HepG2 (cell line): ENCODE measurements at regions not wholly inside any gene's neighbourhood (a gene's known extent, or its start where the extent isn't known, plus 50 kb on each side); places are given as distances from the start of the nearest gene placed in this dataset.

ENCODE experiments used
- CHD4 ChIP-seq: fragments of 200-600 bp; sonication (generic); IDR thresholded peaks from 2 replicates; pipeline ENCODE4 v1.7.0; 2017; ENCODE audit warnings: mild to moderate bottlenecking, low read length, borderline replicate concordance
- CREB3 ChIP-seq: sonication (generic); formaldehyde crosslinking; IDR thresholded peaks from 2 replicates; pipeline ENCODE4 v1.5.0; 2020; ENCODE audit warnings: missing genetic modification reagents
- CREM ChIP-seq, 2 experiments: sonication (generic) in 1 of 2; formaldehyde crosslinking in 1 of 2; IDR thresholded peaks; 2 replicates each; pipeline versions ENCODE4 v1.4.0 to v1.6.1; 2016 to 2020; ENCODE audit warnings: antibody characterized with exemption in 1 of 2, mild to moderate bottlenecking in 1 of 2, missing genetic modification reagents in 1 of 2
- CTCF ChIP-seq: sonication (generic); formaldehyde crosslinking; IDR thresholded peaks from 2 replicates; pipeline ENCODE4 v1.5.0; 2020; ENCODE audit warnings: mild to moderate bottlenecking, missing genetic modification reagents, moderate library complexity
- EZH2 ChIP-seq: conservative IDR thresholded peaks from 2 replicates; pipeline ENCODE4 v1.6.1; 2012; ENCODE audit warnings: mild to moderate bottlenecking, low read depth, low read length, moderate library complexity
- KDM1A ChIP-seq: IDR thresholded peaks from 2 replicates; pipeline ENCODE4 v1.6.1; 2016; ENCODE audit warnings: missing compliant biosample characterization
- KDM5B ChIP-seq: sonication (generic); formaldehyde crosslinking; IDR thresholded peaks from 2 replicates; pipeline ENCODE4 v1.4.0; 2020; ENCODE audit warnings: missing genetic modification reagents, mild to moderate bottlenecking, borderline replicate concordance
- MAFG ChIP-seq: sonication (generic); formaldehyde crosslinking; IDR thresholded peaks from 2 replicates; pipeline ENCODE4 v1.5.1; 2020; ENCODE audit warnings: mild to moderate bottlenecking, missing genetic modification reagents
- NONO ChIP-seq, 2 experiments: fragments of 450-650 bp in 1 of 2; sonication (generic) in 1 of 2; formaldehyde crosslinking in 1 of 2; IDR thresholded peaks in 1 of 2; conservative IDR thresholded peaks in 1 of 2; 2 replicates each; pipeline versions ENCODE4 v1.6.1 to v1.8.0; 2017 to 2022; ENCODE audit warnings: mild to moderate bottlenecking in 1 of 2, missing genetic modification reagents in 1 of 2, moderate library complexity in 1 of 2
- THAP7 ChIP-seq: sonication (generic); formaldehyde crosslinking; IDR thresholded peaks from 2 replicates; pipeline ENCODE4 v1.8.1; 2023; ENCODE audit warnings: mild to moderate bottlenecking, missing genetic modification reagents
- TMF1 ChIP-seq: sonication (generic); formaldehyde crosslinking; IDR thresholded peaks from 2 replicates; pipeline ENCODE4 v1.8.1; 2022; ENCODE audit warnings: low read depth, missing genetic modification reagents
- ZNF253 ChIP-seq: sonication (generic); formaldehyde crosslinking; IDR thresholded peaks from 2 replicates; pipeline ENCODE4 v1.8.0; 2022; ENCODE audit warnings: mild to moderate bottlenecking, missing genetic modification reagents, borderline replicate concordance

GRCh38 chr10:105592468-105592867 lies 951.4 kb downstream of the SORCS3 start:
- TF ChIP-seq MAFG (no peak), ZNF253 (no peak), CTCF (CRISPR knock-in tag) (no peak), KDM1A (CRISPR knock-in tag) (no peak), CHD4 (no peak), CREB3 (CRISPR knock-in tag) (no peak), NONO (IDR thresholded peaks at IDR 0.05) (no peak), NONO (CRISPR knock-in tag; conservative IDR thresholded peaks at IDR 0.05) (no peak), CREM (IDR thresholded peaks at IDR 0.05) (no peak), CREM (CRISPR knock-in tag; IDR thresholded peaks at IDR 0.05) (no peak), THAP7 (no peak), EZH2 (no peak), KDM5B (no peak), TMF1 (CRISPR knock-in tag) (no peak)
